ENCODE measurements at regions not wholly inside any gene's neighbourhood (a gene's known extent, or its start where the extent isn't known, plus 50 kb on each side); places are given as distances from the start of the nearest gene placed in this dataset.
A peak's percentile ranks its signal among the peaks of the same experiment; 100 is the strongest.

DNA sequence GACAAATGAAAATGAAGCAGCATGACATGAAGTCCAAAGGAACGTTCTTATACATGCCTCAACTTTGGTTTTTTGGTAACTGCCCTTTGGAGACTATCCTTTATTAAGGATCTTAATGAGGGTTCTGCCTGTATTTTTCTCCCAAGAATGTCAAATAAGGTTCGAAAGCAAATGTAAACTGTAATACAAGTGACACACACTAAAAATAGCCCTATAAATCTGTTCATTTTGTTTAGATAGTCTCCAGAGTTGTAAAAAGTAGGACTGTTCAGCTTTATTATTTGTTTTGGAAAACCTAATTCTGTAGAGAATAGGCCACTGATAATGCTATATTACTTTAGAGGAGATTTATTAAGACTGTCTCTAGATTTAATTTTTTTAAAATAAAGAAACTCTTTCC, 80.5 kb upstream of the CDIN1 start:
- no peak for DNase-seq

DNA sequence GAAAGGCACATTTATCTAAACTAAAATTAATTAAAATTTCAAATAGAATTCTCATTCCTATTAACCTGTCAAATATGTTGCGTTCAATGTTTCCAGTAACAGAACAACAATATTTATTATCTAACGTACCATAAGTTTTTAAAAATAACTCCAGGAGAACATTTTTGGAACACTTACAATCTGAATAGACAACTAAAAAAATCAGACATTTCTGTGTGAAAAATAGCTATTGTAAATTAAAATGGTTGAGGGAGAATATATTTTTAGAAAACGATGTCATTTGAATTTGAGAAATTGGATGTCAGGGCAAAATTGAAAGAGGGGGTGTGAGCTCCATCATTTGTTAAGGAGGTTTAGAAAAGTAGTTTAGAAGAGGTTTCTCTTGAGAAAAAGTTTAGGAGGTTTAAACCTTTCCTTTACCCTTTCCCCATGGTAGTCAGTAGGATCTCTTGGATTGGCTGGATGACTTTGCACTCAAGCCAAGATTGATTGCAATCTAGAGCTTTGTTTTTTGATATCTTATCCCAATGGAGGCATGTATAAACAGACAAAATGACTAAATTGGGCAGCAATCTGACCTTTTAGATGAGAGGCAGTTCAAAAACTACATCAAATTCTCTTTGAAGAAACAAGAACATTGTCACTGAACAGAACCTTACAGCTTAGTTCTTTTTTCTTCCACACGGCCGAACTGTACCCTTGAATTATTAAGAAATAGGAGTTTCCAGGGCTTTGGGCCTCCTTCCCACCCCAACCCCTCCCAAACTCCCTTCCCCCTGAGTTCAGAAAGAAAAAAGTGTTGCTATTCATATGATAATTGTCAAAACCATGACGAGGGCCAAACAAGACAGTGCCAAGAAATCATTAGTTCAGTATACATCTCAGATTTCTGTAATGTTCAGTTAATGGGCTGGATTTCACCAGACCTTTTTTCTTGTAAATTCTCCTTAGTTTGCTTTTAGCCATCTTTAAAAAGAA, 79.7 kb upstream of the CDIN1 start:
- no peak for DNase-seq

DNA sequence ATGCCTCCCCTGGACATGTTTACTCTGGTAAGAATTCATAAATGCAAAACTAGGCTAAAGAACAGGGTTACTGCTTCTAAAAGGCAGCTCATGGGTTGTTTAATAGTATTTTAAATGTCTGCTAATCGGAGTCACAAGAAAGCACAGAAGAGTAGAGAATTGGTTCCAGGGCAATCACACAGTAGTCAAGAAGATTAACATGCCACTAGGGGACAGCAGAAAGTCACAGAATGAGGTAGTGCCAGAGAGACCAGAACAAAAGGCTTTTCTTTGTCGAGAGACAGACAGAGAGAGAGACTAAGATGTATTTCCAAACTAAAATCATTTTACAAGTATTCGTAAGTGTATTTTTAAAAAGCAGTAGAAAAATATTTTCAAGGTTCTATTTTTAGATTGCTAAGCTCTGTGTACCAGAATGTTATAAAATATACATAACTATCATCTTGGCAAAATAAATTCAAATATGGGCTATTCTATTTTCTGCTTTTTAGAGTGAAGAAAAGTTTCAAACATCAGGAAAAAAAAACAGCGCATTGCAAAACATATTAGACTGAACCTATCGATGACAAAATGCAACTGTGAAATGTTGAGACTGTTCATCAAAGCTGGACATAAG, 78.3 kb upstream of the CDIN1 start:
- DNase-seq: peak; percentile 62

GRCh38 chr15:36502509-36502908, 76.9 kb upstream of the CDIN1 start:
- DNase-seq: no peak

DNA sequence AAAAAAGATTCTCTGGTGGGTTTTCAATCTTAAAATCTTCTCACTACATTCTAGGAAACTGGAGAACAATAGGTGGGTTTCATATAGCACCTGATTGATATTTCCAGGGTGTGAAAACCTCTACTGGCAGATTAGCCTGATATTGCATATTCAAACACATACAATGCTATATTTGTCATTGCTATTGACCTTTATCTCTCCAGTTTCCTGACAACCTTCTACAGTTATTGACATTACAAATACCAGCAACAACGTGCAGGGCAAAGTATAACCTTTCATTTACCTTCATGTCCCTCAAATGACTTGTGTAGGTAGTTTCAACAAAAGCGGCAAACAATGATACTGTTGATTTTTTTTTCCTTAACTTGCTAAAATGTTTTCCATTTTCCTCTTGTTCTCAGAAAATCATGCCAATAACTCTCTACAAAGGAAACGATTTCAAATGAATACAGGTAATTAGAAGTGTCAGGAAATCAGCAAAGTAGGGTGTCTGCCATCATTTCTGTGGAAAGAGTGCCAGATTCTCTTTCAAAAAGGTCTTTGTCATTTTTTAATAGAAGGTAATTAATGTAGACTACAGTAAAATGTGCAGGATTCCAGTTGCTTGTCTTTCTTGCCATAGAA, 72.6 kb upstream of the CDIN1 start:
- DNase-seq: no peak

DNA sequence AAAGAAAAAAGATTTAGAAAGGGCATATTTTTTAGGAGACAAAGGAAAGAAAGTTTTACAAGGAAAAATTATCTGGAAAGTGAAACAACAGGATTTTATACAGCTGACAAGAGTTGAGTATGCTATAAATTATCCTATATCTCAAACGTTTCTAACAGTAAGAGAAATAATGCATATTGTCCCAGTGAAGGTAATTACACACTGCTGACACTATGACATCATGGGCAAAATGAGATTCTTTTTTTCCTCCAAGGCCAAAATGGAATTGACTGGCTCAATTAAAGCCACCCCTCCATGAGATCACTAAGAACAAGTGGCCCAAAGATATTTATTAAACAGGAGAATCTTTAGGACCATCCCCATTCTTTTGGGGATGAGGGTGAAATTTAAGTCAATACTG, 72.0 kb upstream of the CDIN1 start:
- DNase-seq: no peak

DNA sequence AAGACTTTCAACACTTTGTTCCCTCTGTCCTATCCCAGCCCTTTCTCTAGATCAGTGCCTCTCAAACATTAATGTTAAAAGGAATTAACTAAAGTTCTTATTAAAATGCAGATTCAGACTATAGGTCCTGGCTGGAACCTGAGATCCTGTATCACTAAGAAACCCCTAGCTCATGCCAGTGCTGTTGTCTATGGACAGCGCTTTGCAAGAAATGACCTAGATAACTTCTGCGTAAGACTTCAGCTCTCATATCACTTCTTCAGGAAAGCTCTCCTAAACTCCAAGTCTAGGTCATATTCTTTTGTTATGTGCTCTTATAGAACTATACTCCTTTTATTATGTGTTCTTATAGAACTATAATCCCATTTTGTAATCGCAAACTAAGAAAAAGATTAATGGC, 67.8 kb upstream of the CDIN1 start:
- DNase-seq: no peak

- DNase-seq: no peak
Measured at GRCh38 chr15:36517758-36518157, 61.7 kb upstream of the CDIN1 start.

- DNase-seq: no peak
Measured at GRCh38 chr15:36519067-36519466, 60.4 kb upstream of the CDIN1 start.

GRCh38 chr15:36525430-36525829, 54.0 kb upstream of the CDIN1 start:
- DNase-seq: no peak

GRCh38 chr15:36527235-36528162, 51.9 kb upstream of the CDIN1 start:
- DNase-seq: no peak

GRCh38 chr15:36529296-36530011, 50.0 kb upstream of the CDIN1 start:
- no peak for DNase-seq

Data from SHP77 treated with DMSO at 0.1 percent for 48 hours (cell line).